ENCODE measurements at regions not wholly inside any gene's neighbourhood (a gene's known extent, or its start where the extent isn't known, plus 50 kb on each side); places are given as distances from the start of the nearest gene placed in this dataset.

DNA sequence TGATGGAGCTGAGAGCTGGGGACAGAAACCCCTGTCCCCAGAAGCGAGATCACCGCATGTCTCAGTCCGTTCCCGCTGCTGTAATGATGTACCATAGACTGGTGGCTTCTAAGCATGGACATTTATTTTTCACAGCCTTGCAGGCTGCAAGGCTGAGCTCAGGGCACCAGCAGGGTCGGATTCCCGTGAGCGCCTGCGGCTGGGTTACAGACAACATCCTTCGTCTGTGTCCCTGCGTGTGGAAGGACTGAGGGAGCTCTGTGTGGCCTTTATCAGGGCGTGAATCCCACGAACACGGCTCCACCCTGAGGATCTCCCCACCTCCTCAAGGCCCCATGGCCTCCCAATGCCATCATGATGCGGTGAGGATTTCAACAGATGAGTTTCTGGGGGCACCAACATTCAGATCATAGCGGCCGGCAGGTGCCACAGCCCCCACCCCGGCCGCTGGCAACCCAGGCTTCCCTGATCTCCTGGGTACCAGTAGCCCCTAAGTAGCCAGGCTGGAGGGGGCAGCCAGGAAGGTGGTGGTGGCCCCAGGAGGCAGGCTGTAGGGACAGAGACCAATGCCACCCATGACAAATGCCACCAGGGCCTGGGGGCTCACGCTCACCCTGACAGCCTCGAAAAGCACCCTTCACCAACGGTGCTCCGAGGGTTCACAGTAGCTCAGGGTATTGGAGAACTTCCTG, 104.4 kb downstream of the CRYAA start:
- TF ChIP-seq, protein P1, sequence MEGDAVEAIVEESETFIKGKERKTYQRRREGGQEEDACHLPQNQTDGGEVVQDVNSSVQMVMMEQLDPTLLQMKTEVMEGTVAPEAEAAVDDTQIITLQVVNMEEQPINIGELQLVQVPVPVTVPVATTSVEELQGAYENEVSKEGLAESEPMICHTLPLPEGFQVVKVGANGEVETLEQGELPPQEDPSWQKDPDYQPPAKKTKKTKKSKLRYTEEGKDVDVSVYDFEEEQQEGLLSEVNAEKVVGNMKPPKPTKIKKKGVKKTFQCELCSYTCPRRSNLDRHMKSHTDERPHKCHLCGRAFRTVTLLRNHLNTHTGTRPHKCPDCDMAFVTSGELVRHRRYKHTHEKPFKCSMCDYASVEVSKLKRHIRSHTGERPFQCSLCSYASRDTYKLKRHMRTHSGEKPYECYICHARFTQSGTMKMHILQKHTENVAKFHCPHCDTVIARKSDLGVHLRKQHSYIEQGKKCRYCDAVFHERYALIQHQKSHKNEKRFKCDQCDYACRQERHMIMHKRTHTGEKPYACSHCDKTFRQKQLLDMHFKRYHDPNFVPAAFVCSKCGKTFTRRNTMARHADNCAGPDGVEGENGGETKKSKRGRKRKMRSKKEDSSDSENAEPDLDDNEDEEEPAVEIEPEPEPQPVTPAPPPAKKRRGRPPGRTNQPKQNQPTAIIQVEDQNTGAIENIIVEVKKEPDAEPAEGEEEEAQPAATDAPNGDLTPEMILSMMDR (conservative IDR thresholded peaks at IDR 0.05; ENCODE audit: low read depth in 2 of 2): no peak
- TF ChIP-seq ZNF462 (CRISPR knock-in tag; IDR thresholded peaks at IDR 0.05): no peak
- TF ChIP-seq, protein P2, sequence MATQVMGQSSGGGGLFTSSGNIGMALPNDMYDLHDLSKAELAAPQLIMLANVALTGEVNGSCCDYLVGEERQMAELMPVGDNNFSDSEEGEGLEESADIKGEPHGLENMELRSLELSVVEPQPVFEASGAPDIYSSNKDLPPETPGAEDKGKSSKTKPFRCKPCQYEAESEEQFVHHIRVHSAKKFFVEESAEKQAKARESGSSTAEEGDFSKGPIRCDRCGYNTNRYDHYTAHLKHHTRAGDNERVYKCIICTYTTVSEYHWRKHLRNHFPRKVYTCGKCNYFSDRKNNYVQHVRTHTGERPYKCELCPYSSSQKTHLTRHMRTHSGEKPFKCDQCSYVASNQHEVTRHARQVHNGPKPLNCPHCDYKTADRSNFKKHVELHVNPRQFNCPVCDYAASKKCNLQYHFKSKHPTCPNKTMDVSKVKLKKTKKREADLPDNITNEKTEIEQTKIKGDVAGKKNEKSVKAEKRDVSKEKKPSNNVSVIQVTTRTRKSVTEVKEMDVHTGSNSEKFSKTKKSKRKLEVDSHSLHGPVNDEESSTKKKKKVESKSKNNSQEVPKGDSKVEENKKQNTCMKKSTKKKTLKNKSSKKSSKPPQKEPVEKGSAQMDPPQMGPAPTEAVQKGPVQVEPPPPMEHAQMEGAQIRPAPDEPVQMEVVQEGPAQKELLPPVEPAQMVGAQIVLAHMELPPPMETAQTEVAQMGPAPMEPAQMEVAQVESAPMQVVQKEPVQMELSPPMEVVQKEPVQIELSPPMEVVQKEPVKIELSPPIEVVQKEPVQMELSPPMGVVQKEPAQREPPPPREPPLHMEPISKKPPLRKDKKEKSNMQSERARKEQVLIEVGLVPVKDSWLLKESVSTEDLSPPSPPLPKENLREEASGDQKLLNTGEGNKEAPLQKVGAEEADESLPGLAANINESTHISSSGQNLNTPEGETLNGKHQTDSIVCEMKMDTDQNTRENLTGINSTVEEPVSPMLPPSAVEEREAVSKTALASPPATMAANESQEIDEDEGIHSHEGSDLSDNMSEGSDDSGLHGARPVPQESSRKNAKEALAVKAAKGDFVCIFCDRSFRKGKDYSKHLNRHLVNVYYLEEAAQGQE (IDR thresholded peaks at IDR 0.05; ENCODE audit: unreplicated experiment): no peak
- TF ChIP-seq POLR2AphosphoS5 (IDR thresholded peaks at IDR 0.05; ENCODE audit: low read depth): no peak
- TF ChIP-seq ZNF331 (CRISPR knock-in tag; IDR thresholded peaks at IDR 0.05; ENCODE audit: low read depth): no peak
- no peak for TF ChIP-seq CREB1 (CRISPR knock-in tag; IDR thresholded peaks at IDR 0.05; ENCODE audit: low read depth)
- no peak for TF ChIP-seq EZH2 (IDR thresholded peaks at IDR 0.05; ENCODE audit: low read depth, unreplicated experiment)
- TF ChIP-seq, protein P3, sequence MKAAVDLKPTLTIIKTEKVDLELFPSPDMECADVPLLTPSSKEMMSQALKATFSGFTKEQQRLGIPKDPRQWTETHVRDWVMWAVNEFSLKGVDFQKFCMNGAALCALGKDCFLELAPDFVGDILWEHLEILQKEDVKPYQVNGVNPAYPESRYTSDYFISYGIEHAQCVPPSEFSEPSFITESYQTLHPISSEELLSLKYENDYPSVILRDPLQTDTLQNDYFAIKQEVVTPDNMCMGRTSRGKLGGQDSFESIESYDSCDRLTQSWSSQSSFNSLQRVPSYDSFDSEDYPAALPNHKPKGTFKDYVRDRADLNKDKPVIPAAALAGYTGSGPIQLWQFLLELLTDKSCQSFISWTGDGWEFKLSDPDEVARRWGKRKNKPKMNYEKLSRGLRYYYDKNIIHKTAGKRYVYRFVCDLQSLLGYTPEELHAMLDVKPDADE (IDR thresholded peaks at IDR 0.05): no peak
- no peak for TF ChIP-seq EZH2phosphoT487 (IDR thresholded peaks at IDR 0.05; ENCODE audit: unreplicated experiment)
- no peak for TF ChIP-seq JUNB (IDR thresholded peaks at IDR 0.05; ENCODE audit: unreplicated experiment)
- TF ChIP-seq STAT1 (IDR thresholded peaks at IDR 0.05; ENCODE audit: unreplicated experiment): no peak

Measured in GM23338 (cell line).